Thoracic aorta (tissue), 2 donors: ENCODE measurements at regions not wholly inside any gene's neighbourhood (a gene's known extent, or its start where the extent isn't known, plus 50 kb on each side); places are given as distances from the start of the nearest gene placed in this dataset.
"Not testable (repeated sequence)": the region's sequence is repeated elsewhere in the genome, so short reads cannot be mapped to it uniquely, and the experiment has no call there.

Source experiments
- ATAC-seq: fragments of 150-250 bp; one replicate; pipeline ENCODE4 v1.8.0; 2017; ENCODE audit warnings: low read depth; ENCODE audit not compliant: insufficient number of reproducible peaks, low FRiP score
- DNase-seq: peaks from one replicate; pipeline ENCODE4 v3.0.0-alpha.2; 2020; ENCODE audit warnings: low spot score
- H3K27ac ChIP-seq, 2 donors: fragments of 200-600 bp; sonication (generic); 1 replicate in 1 of 2; 2 replicates in 1 of 2; pipeline ENCODE4 v1.5.1; 2016; ENCODE audit warnings: mild to moderate bottlenecking in 2 of 2, moderate library complexity in 2 of 2
- H3K27me3 ChIP-seq: fragments of 200-600 bp; sonication (generic); replicated peaks from 2 replicates; pipeline ENCODE4 v1.6.0; 2016; ENCODE audit warnings: mild to moderate bottlenecking; ENCODE audit not compliant: insufficient read depth
- H3K36me3 ChIP-seq: fragments of 200-600 bp; sonication (generic); one replicate; pipeline ENCODE4 v1.5.1; 2016
- H3K4me1 ChIP-seq, 2 donors: fragments of 200-600 bp; sonication (generic); 1 replicate in 1 of 2; 2 replicates in 1 of 2; pipeline versions ENCODE4 v1.5.1 to v1.6.0; 2016; ENCODE audit warnings: low read depth in 2 of 2, mild to moderate bottlenecking in 1 of 2; ENCODE audit not compliant: control insufficient read depth in 1 of 2
- H3K4me3 ChIP-seq: fragments of 200-600 bp; sonication (generic); 2 replicates; pipeline ENCODE4 v1.5.1; 2016; ENCODE audit warnings: mild to moderate bottlenecking
- H3K9me3 ChIP-seq: fragments of 200-600 bp; sonication (generic); 2 replicates; pipeline ENCODE4 v1.5.1; 2016
- TF ChIP-seq, protein P1 (sequence below): fragments of 200-600 bp; sonication (generic); IDR thresholded peaks from one replicate; pipeline ENCODE4 v1.5.1; 2019; ENCODE audit warnings: antibody characterized with exemption

DNA sequence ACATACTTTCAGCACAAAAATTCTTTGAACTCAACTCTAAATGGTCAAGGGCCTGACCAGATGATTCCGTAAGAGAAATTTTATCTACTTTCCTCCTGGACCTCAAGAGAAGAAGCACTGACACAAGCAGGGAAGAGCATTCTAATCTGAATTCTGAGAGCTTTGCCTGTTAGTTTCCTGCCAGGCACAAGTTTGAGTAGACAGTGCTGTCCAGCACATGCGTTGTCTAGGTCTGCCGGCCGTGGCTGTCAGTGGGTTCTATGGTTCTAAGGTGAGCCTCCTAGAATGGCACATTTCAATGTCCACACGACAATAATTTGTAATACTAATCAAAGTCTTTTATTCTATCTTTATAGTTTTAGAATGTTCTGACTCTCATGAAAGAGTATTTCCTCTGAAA is 91.9 kb downstream of the RFPL4B start:
- no peaks in the 10 kb centered on the region for H3K9me3 ChIP-seq
- TF ChIP-seq, protein P1, sequence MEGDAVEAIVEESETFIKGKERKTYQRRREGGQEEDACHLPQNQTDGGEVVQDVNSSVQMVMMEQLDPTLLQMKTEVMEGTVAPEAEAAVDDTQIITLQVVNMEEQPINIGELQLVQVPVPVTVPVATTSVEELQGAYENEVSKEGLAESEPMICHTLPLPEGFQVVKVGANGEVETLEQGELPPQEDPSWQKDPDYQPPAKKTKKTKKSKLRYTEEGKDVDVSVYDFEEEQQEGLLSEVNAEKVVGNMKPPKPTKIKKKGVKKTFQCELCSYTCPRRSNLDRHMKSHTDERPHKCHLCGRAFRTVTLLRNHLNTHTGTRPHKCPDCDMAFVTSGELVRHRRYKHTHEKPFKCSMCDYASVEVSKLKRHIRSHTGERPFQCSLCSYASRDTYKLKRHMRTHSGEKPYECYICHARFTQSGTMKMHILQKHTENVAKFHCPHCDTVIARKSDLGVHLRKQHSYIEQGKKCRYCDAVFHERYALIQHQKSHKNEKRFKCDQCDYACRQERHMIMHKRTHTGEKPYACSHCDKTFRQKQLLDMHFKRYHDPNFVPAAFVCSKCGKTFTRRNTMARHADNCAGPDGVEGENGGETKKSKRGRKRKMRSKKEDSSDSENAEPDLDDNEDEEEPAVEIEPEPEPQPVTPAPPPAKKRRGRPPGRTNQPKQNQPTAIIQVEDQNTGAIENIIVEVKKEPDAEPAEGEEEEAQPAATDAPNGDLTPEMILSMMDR = no peak
- H3K27ac ChIP-seq = no peak overlapping the region
- H3K27me3 ChIP-seq = no peaks in the 10 kb centered on the region
- H3K4me1 ChIP-seq = peaks cover 14 to 27% of the 10 kb centered on the region in 2 donors
- DNase-seq (no peak), ATAC-seq (no peak)
- no peaks in the 10 kb centered on the region for H3K36me3 ChIP-seq
- no peak overlapping the region for H3K4me3 ChIP-seq

DNA sequence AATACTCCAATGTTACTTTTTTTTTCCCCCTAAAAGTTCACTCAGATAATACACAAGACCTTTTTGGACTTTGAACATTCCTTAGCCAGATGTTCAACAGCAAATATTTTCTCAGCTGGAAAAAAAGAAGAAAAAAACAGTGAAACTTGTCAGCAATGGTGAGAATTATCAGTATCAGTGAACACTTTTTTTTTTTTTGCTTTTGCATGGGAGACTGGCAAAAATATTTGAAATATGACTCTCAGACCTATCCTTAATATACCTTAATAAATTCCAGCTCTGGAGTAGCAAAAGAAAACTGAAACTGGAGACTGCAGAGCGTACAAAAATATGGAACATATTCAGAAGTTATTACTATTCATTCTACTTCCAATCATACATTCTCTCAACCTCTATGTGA is 92.3 kb downstream of the RFPL4B start:
- Histone ChIP-seq H3K27me3 (no peaks in the 10 kb centered on the region), H3K4me3 (no peak overlapping the region), H3K36me3 (no peaks in the 10 kb centered on the region), H3K4me1 (peaks cover 14 to 27% of the 10 kb centered on the region in 2 donors), H3K27ac (no peak overlapping the region), H3K9me3 (no peaks in the 10 kb centered on the region)
- TF ChIP-seq, protein P1 = no peak
- no peak for DNase-seq
- no peak for ATAC-seq

DNA sequence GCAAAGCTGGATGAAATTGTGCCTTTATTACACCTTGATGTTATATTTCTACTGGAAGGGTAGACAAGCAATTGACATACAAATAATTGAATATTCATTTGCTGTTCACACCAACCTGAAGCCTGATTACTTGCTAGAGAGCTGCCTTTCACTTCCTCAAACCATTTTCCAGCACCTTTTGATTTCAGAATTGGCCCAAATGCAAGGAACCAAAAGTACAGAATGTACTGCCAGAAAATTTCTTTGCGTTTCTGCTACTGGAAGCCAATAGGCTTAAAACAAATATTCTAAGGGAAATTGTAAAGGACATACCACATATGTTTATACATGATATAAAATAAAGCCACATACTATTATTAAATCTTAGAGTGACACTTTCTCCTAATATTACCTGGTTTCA is 94.5 kb downstream of the RFPL4B start:
- no peak for ATAC-seq
- Histone ChIP-seq H3K4me3 (no peak overlapping the region), H3K36me3 (no peaks in the 10 kb centered on the region), H3K27me3 (no peaks in the 10 kb centered on the region), H3K9me3 (no peaks in the 10 kb centered on the region), H3K4me1 (peaks cover 14 to 27% of the 10 kb centered on the region in 2 donors), H3K27ac (peak overlapping the region in 1 of 2 donors; percentile 40)
- TF ChIP-seq, protein P1 = no peak
- DNase-seq = no peak

DNA sequence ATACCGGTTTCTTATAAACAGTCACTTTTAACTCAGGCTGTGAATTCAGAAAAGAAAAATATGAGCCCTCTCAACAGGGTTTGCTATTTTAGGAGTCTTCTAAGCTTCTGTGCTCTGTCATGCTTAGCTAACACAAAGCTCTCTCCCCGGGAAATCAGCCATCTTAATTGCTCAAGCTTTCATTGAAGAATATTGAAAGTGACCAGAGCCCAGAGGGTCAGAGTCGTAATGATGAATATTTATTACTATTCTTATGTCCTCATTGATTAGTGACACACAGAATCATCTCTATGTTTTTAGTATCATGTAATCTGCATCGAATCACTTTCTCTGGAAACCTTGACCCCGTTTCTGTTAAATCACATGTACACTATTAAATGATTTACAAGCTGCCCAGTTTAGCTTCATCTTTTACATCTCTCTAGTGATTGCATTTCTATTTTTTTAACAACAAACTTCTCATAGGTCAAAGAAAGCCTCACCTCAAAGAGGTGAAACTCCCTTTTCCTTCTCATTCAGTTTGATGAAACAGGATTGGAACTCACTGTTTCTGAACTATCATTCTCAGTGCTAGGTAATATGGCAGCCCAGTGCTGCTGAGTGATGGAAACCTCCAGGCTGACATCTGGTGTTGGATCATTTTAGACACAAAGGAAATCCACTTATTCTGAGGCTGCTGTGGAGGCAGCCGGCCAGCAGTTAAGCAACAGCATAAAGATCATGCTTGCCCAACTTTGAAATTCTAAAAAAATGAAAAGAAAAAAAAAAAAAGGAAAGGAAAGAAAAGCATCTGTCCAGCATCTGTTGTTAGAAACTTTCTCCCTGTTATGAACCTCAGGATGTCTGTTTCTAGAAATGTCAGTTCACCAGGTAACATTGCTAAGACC is 96.3 kb downstream of the RFPL4B start:
- peaks cover 14 to 27% of the 10 kb centered on the region in 2 donors for H3K4me1 ChIP-seq
- DNase-seq (no peak), ATAC-seq (no peak)
- no peaks in the 10 kb centered on the region for H3K27me3 ChIP-seq
- H3K9me3 ChIP-seq = no peaks in the 10 kb centered on the region
- H3K4me3 ChIP-seq = no peak overlapping the region
- TF ChIP-seq, protein P1 = no peak
- H3K27ac ChIP-seq = no peak overlapping the region
- no peaks in the 10 kb centered on the region for H3K36me3 ChIP-seq

DNA sequence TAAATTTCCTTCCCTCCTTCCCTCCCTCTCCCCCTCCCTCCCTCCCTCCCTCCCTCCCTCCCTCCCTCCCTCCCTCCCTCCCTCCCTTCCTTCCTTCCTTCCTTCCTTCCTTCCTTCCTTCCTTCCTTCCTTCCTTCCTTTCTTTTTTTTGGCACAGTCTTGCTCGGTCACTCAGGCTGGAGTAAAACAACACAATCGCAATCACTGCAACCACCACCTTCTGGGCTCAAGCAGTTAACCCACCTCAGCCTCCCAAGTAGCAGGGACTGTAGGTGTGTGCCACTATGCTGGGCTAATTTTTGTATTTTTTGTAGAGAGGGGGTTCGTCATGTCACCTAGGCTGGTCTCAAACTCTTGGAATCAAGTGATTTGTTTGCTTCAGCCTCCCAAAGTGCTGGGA is 101.7 kb downstream of the RFPL4B start:
- not testable (repeated sequence) for H3K4me3 ChIP-seq, H3K27ac ChIP-seq, H3K27me3 ChIP-seq, H3K9me3 ChIP-seq, ATAC-seq, H3K4me1 ChIP-seq, H3K36me3 ChIP-seq, DNase-seq

DNA sequence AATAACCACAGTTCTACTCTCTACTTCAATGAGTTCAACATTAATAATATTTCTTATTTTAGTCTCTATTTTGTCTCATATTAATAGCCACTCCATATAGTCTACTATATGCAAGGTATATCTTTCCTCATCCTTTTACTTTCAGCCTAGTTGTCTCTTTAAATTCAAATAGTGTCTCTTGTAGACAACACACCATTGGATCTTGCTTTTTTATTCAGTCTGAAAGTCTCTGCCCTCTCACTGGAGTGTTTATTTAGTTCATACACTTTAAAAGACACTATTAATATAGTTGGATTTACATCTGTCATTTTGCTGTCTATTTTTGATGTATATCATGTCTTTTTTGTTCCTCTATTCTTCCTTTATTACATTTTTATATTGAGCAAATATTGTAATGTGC is 103.5 kb downstream of the RFPL4B start:
- ATAC-seq (no peak), DNase-seq (no peak)
- Histone ChIP-seq H3K4me3 (no peak overlapping the region), H3K4me1 (no peaks in the 10 kb centered on the region), H3K9me3 (peaks cover 2% of the 10 kb centered on the region), H3K27ac (no peak overlapping the region), H3K27me3 (no peaks in the 10 kb centered on the region), H3K36me3 (no peaks in the 10 kb centered on the region)
- TF ChIP-seq, protein P1 = no peak
